SK-N-SH (cell line): ENCODE measurements at regions not wholly inside any gene's neighbourhood (a gene's known extent, or its start where the extent isn't known, plus 50 kb on each side); places are given as distances from the start of the nearest gene placed in this dataset.

ENCODE experiments used
- CTCF ChIA-PET: fragments of 300-600, 350-600 bp; formaldehyde crosslinking; extraction: SDS; loops from one replicate; lab custom pipeline; 2021; lab: Yijun Ruan, JAX
- POLR2A ChIA-PET: fragments of 350-600 bp; sonication (Branson Sonifier 250); formaldehyde crosslinking; extraction: SDS; loops from one replicate; lab custom pipeline; 2020; ENCODE audit warnings: antibody characterized with exemption, inconsistent platforms; lab: Yijun Ruan, JAX
- DNase-seq: peaks from one replicate; pipeline ENCODE4 v3.0.0; 2012
- H2AFZ ChIP-seq: fragments of 200-600 bp; sonication (generic); 2 replicates; pipeline ENCODE4 v1.8.1; 2016; ENCODE audit warnings: antibody characterized with exemption, mild to moderate bottlenecking, low read depth
- H3F3A ChIP-seq: fragments of 200-600 bp; sonication (generic); replicated peaks from 2 replicates; pipeline ENCODE3; 2016; ENCODE audit warnings: antibody characterized with exemption, mild to moderate bottlenecking; ENCODE audit not compliant: insufficient read depth
- H3K27ac ChIP-seq, 2 experiments: fragments of 200-500 bp in 1 of 2; fragments of 200-600 bp in 1 of 2; sonication (Bioruptor generic) in 1 of 2; sonication (generic), shearing (Covaris generic) in 1 of 2; 2 replicates each; pipeline versions ENCODE4 v1.5.1 to v1.6.1; 2014 to 2016; ENCODE audit warnings: low read depth in 2 of 2, inconsistent platforms in 1 of 2, low read length in 1 of 2, mild to moderate bottlenecking in 1 of 2, mixed read lengths in 1 of 2
- H3K27me3 ChIP-seq: fragments of 200-600 bp; sonication (generic), shearing (Covaris generic); 2 replicates; pipeline ENCODE4 v1.6.1; 2016; ENCODE audit warnings: mixed run types; ENCODE audit not compliant: insufficient read depth
- H3K36me3 ChIP-seq, 2 experiments: fragments of 200-500 bp in 1 of 2; fragments of 200-600 bp in 1 of 2; sonication (Bioruptor generic) in 1 of 2; sonication (generic) in 1 of 2; replicated peaks in 1 of 2; 2 replicates each; pipeline versions ENCODE3 to v1.5.1; 2014 to 2016; ENCODE audit warnings: low read length in 1 of 2, mild to moderate bottlenecking in 1 of 2; ENCODE audit not compliant: insufficient read depth in 2 of 2, control insufficient read depth in 1 of 2
- H3K4me1 ChIP-seq, 2 experiments: fragments of 200-500 bp in 1 of 2; fragments of 200-600 bp in 1 of 2; sonication (Bioruptor generic) in 1 of 2; sonication (generic), shearing (Covaris generic) in 1 of 2; 2 replicates each; pipeline versions ENCODE4 v1.5.1 to v1.6.1; 2014 to 2016; ENCODE audit warnings: low read depth in 1 of 2, low read length in 1 of 2, mixed run types in 1 of 2; ENCODE audit not compliant: insufficient read depth in 2 of 2, control insufficient read depth in 1 of 2
- H3K4me2 ChIP-seq: fragments of 200-600 bp; sonication (generic), shearing (Covaris generic); 2 replicates; pipeline ENCODE4 v1.6.1; 2017; ENCODE audit warnings: mixed run types
- H3K4me3 ChIP-seq, 2 experiments: fragments of 200-500 bp in 1 of 2; fragments of 200-600 bp in 1 of 2; sonication (Bioruptor generic) in 1 of 2; sonication (generic), shearing (Covaris generic) in 1 of 2; 2 replicates each; pipeline versions ENCODE4 v1.5.1 to v1.8.1; 2014 to 2016; ENCODE audit warnings: low read depth in 2 of 2, inconsistent platforms in 1 of 2, low read length in 1 of 2, mild to moderate bottlenecking in 1 of 2, mixed read lengths in 1 of 2, moderate library complexity in 1 of 2
- H3K79me2 ChIP-seq: fragments of 200-600 bp; sonication (generic); 2 replicates; pipeline ENCODE4 v1.8.1; 2017; ENCODE audit warnings: mild to moderate bottlenecking; ENCODE audit not compliant: insufficient read depth
- H3K9ac ChIP-seq: fragments of 200-600 bp; sonication (generic); 2 replicates; pipeline ENCODE4 v1.6.1; 2017; ENCODE audit warnings: mixed run types
- H3K9me2 ChIP-seq: fragments of 200-600 bp; sonication (generic); 2 replicates; pipeline ENCODE4 v1.6.1; 2017; ENCODE audit warnings: mixed run types
- H3K9me3 ChIP-seq: fragments of 200-600 bp; sonication (generic); 2 replicates; pipeline ENCODE4 v1.6.1; 2017; ENCODE audit warnings: mixed run types, mild to moderate bottlenecking, moderate library complexity
- H4K20me1 ChIP-seq: fragments of 200-600 bp; sonication (generic); 2 replicates; pipeline ENCODE4 v1.6.1; 2017; ENCODE audit warnings: mild to moderate bottlenecking, mixed run types; ENCODE audit not compliant: insufficient read depth
- EP300 ChIP-seq, 2 experiments: IDR thresholded peaks; 2 replicates each; pipeline versions ENCODE4 v1.4.0 to v1.6.1; 2012; ENCODE audit warnings: borderline replicate concordance in 1 of 2, low read depth in 1 of 2, low read length in 1 of 2
- FOXJ3 ChIP-seq: sonication (generic); formaldehyde crosslinking; IDR thresholded peaks from 2 replicates; pipeline ENCODE4 v1.5.1; 2020; ENCODE audit warnings: mild to moderate bottlenecking, missing genetic modification reagents
- FOXM1 ChIP-seq: IDR thresholded peaks from 2 replicates; pipeline ENCODE4 v1.4.0; 2012; ENCODE audit warnings: low read depth, mild to moderate bottlenecking
- GATA2 ChIP-seq: sonication (generic); formaldehyde crosslinking; IDR thresholded peaks from 2 replicates; pipeline ENCODE4 v1.5.0; 2020; ENCODE audit warnings: mild to moderate bottlenecking, missing genetic modification reagents
- JUND ChIP-seq: IDR thresholded peaks from 2 replicates; pipeline ENCODE4 v1.4.0; 2012
- MAX ChIP-seq: IDR thresholded peaks from 2 replicates; pipeline ENCODE4 v1.4.0; 2012; ENCODE audit warnings: low read depth
- MEF2A ChIP-seq: IDR thresholded peaks from 2 replicates; pipeline ENCODE4 v1.4.0; 2012; ENCODE audit warnings: low read depth, borderline replicate concordance
- MXI1 ChIP-seq: IDR thresholded peaks from 2 replicates; pipeline ENCODE4 v1.6.1; 2012; ENCODE audit warnings: mild to moderate bottlenecking, low read depth, low read length, improper control_type of control experiment
- POLR2AphosphoS5 ChIP-seq: IDR thresholded peaks from 2 replicates; pipeline ENCODE4 v1.6.1; 2012; ENCODE audit warnings: low read depth, low read length
- RCOR1 ChIP-seq: fragments of 150-350 bp; IDR thresholded peaks from 2 replicates; pipeline ENCODE4 v1.6.1; 2017; ENCODE audit warnings: antibody characterized with exemption, low read length
- REST ChIP-seq: IDR thresholded peaks from 2 replicates; pipeline ENCODE4 v1.6.1; 2012; ENCODE audit warnings: mild to moderate bottlenecking, low read depth, low read length, moderate library complexity
- RXRA ChIP-seq: IDR thresholded peaks from 2 replicates; pipeline ENCODE4 v1.4.0; 2012; ENCODE audit warnings: low read depth, mild to moderate bottlenecking, borderline replicate concordance
- SIN3A ChIP-seq: IDR thresholded peaks from 2 replicates; pipeline ENCODE4 v1.6.1; 2012; ENCODE audit warnings: low read depth, mild to moderate bottlenecking, low read length, moderate library complexity, borderline replicate concordance
- TAF1 ChIP-seq: IDR thresholded peaks from 2 replicates; pipeline ENCODE4 v1.6.1; 2012; ENCODE audit warnings: low read depth, mild to moderate bottlenecking, low read length, moderate library complexity, borderline replicate concordance
- TCF12 ChIP-seq: IDR thresholded peaks from 2 replicates; pipeline ENCODE4 v1.4.0; 2012
- YY1 ChIP-seq: IDR thresholded peaks from 2 replicates; pipeline ENCODE4 v1.4.0; 2012; ENCODE audit warnings: low read depth, mild to moderate bottlenecking
- WGBS: methylation state at CpG from one replicate; pipeline ENCODE4 v1.1.6; 2017; ENCODE audit warnings: low lambda C conversion rate; 5-methylcytosine and 5-hydroxymethylcytosine counted together
- TF ChIP-seq, protein P1 (sequence below): fragments of 200-600 bp; sonication (generic); IDR thresholded peaks from 2 replicates; pipeline ENCODE4 v1.6.1; 2017; ENCODE audit warnings: antibody characterized with exemption, mild to moderate bottlenecking, moderate library complexity
- TF ChIP-seq, protein P2 (sequence below): fragments of 150-350 bp; IDR thresholded peaks from 2 replicates; pipeline ENCODE4 v1.6.1; 2016; ENCODE audit warnings: mild to moderate bottlenecking, low read depth, low read length

GRCh38 chr9:38336341-38336740, 56.2 kb upstream of the ALDH1B1 start:
- Histone ChIP-seq H3K9ac (no peak overlapping the region), H3F3A (no peaks in the 10 kb centered on the region), H3K4me2 (no peak overlapping the region), H3K4me3 (no peak overlapping the region), H3K4me1 (peaks cover 0 to 21% of the 10 kb centered on the region in 2 experiments; a peak in 1 of 4 replicates), H4K20me1 (no peaks in the 10 kb centered on the region), H3K9me3 (no peaks in the 10 kb centered on the region), H3K9me2 (no peaks in the 10 kb centered on the region), H2AFZ (no peak overlapping the region), H3K27ac (no peak overlapping the region), H3K79me2 (no peaks in the 10 kb centered on the region), H3K27me3 (no peaks in the 10 kb centered on the region; the same call in none of the 2 replicates), H3K36me3 (no peaks in the 10 kb centered on the region)
- ChIA-PET CTCF (no interaction called here), POLR2A (no interaction called here)
- 57% methylated on average over 7 of the region's 8 CpGs for WGBS
- DNase-seq: no peak
- TF ChIP-seq TCF12: no peak
- TF ChIP-seq, protein P1, sequence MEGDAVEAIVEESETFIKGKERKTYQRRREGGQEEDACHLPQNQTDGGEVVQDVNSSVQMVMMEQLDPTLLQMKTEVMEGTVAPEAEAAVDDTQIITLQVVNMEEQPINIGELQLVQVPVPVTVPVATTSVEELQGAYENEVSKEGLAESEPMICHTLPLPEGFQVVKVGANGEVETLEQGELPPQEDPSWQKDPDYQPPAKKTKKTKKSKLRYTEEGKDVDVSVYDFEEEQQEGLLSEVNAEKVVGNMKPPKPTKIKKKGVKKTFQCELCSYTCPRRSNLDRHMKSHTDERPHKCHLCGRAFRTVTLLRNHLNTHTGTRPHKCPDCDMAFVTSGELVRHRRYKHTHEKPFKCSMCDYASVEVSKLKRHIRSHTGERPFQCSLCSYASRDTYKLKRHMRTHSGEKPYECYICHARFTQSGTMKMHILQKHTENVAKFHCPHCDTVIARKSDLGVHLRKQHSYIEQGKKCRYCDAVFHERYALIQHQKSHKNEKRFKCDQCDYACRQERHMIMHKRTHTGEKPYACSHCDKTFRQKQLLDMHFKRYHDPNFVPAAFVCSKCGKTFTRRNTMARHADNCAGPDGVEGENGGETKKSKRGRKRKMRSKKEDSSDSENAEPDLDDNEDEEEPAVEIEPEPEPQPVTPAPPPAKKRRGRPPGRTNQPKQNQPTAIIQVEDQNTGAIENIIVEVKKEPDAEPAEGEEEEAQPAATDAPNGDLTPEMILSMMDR: no peak
- TF ChIP-seq GATA2 (CRISPR knock-in tag): no peak
- TF ChIP-seq REST: no peak
- TF ChIP-seq TAF1: no peak
- TF ChIP-seq POLR2AphosphoS5: no peak
- TF ChIP-seq YY1: no peak
- TF ChIP-seq RCOR1: no peak
- TF ChIP-seq FOXJ3: no peak
- no peak for TF ChIP-seq EP300 (IDR thresholded peaks at IDR 0.05; ENCODE audit: borderline replicate concordance in 1 of 2, low read depth in 1 of 2, low read length in 1 of 2)
- TF ChIP-seq MEF2A: no peak
- TF ChIP-seq, protein P2, sequence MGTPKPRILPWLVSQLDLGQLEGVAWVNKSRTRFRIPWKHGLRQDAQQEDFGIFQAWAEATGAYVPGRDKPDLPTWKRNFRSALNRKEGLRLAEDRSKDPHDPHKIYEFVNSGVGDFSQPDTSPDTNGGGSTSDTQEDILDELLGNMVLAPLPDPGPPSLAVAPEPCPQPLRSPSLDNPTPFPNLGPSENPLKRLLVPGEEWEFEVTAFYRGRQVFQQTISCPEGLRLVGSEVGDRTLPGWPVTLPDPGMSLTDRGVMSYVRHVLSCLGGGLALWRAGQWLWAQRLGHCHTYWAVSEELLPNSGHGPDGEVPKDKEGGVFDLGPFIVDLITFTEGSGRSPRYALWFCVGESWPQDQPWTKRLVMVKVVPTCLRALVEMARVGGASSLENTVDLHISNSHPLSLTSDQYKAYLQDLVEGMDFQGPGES: no peak
- no peak for TF ChIP-seq MAX
- no peak for TF ChIP-seq MXI1
- TF ChIP-seq SIN3A: no peak
- no peak for TF ChIP-seq RXRA
- no peak for TF ChIP-seq FOXM1
- no peak for TF ChIP-seq JUND
